DOHH2 (cell line): ENCODE measurements at regions not wholly inside any gene's neighbourhood (a gene's known extent, or its start where the extent isn't known, plus 50 kb on each side); places are given as distances from the start of the nearest gene placed in this dataset.

Source experiments
- EZH2phosphoT487 ChIP-seq: fragments of 200-600 bp; sonication (generic); IDR thresholded peaks from 2 replicates; pipeline ENCODE4 v1.6.1; 2017; ENCODE audit warnings: borderline replicate concordance, mild to moderate bottlenecking, antibody characterized with exemption, low read length, moderate library complexity, mixed read lengths
- TF ChIP-seq, protein P1 (sequence below): fragments of 200-600 bp; sonication (generic); IDR thresholded peaks from one replicate; pipeline ENCODE4 v1.5.1; 2014; ENCODE audit warnings: antibody characterized with exemption, mild to moderate bottlenecking, low read depth, low read length; ENCODE audit not compliant: poor library complexity, severe bottlenecking

DNA sequence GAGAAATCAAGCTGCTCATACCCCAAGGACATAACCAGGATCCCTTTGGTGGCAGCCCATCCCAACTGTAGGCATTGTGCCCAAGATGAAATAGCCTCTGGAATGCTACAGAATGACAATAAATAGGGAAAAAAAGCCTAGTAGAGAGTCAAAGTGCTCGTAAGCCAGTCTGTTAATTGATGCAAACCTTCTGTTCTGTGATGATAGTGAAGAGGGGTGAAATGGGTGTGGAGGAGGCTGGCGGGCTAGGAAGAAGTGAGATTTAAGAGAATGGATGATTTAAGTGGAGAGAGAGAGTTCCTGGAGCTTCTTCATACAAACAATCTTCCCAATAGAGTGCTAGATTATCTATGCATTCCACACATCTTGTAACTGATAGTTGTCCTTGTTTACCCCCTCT, 301.0 kb upstream of the PCSK5 start:
- TF ChIP-seq, protein P1, sequence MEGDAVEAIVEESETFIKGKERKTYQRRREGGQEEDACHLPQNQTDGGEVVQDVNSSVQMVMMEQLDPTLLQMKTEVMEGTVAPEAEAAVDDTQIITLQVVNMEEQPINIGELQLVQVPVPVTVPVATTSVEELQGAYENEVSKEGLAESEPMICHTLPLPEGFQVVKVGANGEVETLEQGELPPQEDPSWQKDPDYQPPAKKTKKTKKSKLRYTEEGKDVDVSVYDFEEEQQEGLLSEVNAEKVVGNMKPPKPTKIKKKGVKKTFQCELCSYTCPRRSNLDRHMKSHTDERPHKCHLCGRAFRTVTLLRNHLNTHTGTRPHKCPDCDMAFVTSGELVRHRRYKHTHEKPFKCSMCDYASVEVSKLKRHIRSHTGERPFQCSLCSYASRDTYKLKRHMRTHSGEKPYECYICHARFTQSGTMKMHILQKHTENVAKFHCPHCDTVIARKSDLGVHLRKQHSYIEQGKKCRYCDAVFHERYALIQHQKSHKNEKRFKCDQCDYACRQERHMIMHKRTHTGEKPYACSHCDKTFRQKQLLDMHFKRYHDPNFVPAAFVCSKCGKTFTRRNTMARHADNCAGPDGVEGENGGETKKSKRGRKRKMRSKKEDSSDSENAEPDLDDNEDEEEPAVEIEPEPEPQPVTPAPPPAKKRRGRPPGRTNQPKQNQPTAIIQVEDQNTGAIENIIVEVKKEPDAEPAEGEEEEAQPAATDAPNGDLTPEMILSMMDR, result no peak
- TF ChIP-seq EZH2phosphoT487, result no peak
